ENCODE measurements at regions not wholly inside any gene's neighbourhood (a gene's known extent, or its start where the extent isn't known, plus 50 kb on each side); places are given as distances from the start of the nearest gene placed in this dataset.

- TF ChIP-seq SP3 (tag by site-specific recombination; IDR thresholded peaks at IDR 0.05) (no peak), ZFP41 (tag by site-specific recombination; IDR thresholded peaks at IDR 0.05; ENCODE audit: borderline replicate concordance) (no peak), ZNF639 (tag by site-specific recombination; IDR thresholded peaks at IDR 0.05) (no peak), ZNF423 (tag by site-specific recombination; IDR thresholded peaks at IDR 0.05) (no peak), ATF2 (tag by site-specific recombination; IDR thresholded peaks at IDR 0.05; ENCODE audit: low read depth) (no peak), SETDB1 (IDR thresholded peaks at IDR 0.05; ENCODE audit: insufficient read length, low read length) (no peak), ZBTB21 (tag by site-specific recombination; IDR thresholded peaks at IDR 0.05) (no peak), ZNF473 (tag by site-specific recombination; IDR thresholded peaks at IDR 0.05) (no peak), ZFP37 (tag by site-specific recombination; IDR thresholded peaks at IDR 0.05) (no peak), SCRT2 (tag by site-specific recombination; IDR thresholded peaks at IDR 0.05) (no peak)
- TF ChIP-seq, protein P1, sequence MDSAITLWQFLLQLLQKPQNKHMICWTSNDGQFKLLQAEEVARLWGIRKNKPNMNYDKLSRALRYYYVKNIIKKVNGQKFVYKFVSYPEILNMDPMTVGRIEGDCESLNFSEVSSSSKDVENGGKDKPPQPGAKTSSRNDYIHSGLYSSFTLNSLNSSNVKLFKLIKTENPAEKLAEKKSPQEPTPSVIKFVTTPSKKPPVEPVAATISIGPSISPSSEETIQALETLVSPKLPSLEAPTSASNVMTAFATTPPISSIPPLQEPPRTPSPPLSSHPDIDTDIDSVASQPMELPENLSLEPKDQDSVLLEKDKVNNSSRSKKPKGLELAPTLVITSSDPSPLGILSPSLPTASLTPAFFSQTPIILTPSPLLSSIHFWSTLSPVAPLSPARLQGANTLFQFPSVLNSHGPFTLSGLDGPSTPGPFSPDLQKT (IDR thresholded peaks at IDR 0.05; ENCODE audit: borderline replicate concordance, low read depth, low read length) = no peak
- TF ChIP-seq, protein P2, sequence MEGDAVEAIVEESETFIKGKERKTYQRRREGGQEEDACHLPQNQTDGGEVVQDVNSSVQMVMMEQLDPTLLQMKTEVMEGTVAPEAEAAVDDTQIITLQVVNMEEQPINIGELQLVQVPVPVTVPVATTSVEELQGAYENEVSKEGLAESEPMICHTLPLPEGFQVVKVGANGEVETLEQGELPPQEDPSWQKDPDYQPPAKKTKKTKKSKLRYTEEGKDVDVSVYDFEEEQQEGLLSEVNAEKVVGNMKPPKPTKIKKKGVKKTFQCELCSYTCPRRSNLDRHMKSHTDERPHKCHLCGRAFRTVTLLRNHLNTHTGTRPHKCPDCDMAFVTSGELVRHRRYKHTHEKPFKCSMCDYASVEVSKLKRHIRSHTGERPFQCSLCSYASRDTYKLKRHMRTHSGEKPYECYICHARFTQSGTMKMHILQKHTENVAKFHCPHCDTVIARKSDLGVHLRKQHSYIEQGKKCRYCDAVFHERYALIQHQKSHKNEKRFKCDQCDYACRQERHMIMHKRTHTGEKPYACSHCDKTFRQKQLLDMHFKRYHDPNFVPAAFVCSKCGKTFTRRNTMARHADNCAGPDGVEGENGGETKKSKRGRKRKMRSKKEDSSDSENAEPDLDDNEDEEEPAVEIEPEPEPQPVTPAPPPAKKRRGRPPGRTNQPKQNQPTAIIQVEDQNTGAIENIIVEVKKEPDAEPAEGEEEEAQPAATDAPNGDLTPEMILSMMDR (tag by site-specific recombination; IDR thresholded peaks at IDR 0.05) = no peak
- TF ChIP-seq, protein P3, sequence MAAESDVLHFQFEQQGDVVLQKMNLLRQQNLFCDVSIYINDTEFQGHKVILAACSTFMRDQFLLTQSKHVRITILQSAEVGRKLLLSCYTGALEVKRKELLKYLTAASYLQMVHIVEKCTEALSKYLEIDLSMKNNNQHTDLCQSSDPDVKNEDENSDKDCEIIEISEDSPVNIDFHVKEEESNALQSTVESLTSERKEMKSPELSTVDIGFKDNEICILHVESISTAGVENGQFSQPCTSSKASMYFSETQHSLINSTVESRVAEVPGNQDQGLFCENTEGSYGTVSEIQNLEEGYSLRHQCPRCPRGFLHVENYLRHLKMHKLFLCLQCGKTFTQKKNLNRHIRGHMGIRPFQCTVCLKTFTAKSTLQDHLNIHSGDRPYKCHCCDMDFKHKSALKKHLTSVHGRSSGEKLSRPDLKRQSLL (tag by site-specific recombination; IDR thresholded peaks at IDR 0.05) = no peak
These were observed 111.6 kb upstream of the C1GALT1C1 start for GRCh38 chrX:120741452-120741851.

Measured in HEK293 (cell line).